ENCODE measurements at regions not wholly inside any gene's neighbourhood (a gene's known extent, or its start where the extent isn't known, plus 50 kb on each side); places are given as distances from the start of the nearest gene placed in this dataset.
"Not testable (repeated sequence)": the region's sequence is repeated elsewhere in the genome, so short reads cannot be mapped to it uniquely, and the experiment has no call there.

DNA sequence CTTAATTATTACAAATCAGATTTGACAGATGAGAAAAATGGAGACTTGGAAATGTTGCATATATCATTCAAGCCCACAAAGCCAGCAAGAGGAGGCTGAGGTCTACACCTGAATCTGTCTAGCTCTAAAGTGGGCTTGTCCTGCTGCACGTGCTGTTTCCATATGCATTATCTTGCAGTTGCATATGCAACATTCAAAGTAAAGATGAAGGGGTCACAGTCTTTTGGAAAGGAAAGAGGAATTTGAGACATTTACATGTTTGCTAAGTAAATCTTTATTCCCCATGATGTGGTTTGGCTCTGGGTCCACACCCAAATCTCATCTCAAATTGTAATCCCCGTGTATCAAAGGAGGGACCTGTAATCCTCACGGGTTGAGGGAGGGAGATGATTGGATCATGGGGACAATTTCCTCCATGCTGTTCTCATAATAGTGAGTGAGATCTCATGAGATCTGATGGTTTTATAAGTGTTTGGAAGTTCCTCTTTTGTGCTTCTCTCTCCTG lies 98.3 kb downstream of the BACH1 start:
- DNase-seq, result no peak

DNA sequence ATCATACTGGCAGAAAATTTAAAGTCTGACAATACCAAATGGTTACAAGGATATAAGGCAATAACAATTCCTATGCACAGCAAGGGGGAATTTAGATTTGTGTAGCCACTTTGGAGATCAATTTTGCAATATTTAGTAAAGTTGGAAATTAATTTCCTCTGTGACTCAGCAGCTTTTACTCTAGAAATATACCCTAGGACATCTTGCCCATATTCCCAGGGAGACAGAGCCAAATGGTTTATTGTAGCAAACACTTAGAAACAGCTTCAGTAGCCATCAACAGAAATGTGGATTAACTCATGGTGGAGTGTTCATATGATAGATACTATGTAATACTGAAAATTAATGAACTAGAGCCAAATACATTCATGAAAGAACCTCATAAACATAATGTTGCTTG lies 104.6 kb downstream of the BACH1 start:
- DNase-seq, result no peak

DNA sequence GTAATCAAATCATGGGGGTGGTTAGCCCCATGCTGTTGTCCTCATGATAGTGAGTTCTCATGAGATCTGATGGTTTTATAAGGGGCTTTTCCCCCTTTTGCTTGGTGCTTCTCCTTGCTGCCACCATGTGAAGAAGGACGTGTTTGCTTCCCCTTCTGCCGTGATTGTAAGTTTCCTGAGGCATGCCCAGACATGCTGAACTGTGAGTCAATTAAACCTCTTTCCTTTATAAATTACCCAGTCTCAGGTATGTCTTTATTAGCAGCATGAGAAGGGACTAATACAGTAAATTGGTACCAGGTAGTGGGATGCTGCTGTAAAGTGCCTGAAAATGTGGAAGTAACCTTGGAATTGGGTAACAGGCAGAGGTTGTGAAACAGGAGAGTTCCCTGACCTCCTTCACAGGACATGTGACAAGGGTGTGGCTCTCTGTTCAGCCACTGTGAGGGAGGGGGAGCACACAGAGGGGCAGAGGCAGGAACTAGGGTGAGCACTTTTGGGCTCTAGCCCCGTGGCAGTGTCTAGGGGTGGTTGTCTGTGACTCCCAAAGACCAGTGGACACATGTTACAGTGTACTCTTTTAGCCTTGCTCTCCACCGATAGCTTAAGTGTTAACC lies 105.3 kb downstream of the BACH1 start:
- peak; percentile 58 for DNase-seq

DNA sequence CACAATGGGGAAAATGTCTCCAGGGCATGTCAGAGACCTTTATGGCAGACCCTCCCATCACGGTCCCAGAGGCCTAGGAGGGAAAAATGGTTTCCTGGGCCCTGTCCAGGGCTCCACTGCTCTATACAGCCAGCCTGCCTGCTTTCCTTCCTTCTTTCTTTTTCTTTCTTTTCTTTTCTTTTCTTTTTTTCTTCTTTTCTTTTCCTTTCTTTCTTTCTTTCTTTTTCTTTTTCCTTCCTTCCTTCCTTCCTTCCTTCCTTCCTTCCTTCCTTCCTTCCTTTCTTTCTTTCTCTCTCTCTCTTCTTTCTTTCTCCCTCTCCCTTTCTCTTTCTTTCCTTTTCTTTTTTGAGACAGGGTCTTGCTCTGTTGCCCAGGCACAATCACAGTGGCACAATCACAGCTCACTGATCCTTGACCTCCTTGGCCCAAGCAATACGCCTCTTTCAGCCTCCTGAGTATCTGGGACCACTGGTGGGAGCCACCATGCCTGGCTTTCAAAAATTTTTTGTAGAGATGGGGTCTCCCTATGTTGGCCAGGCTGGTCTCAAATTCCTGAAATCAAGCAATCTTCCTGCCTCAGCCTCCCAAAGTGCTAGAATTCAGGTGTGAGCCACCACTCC lies 106.9 kb downstream of the BACH1 start:
- DNase-seq, result no peak

DNA sequence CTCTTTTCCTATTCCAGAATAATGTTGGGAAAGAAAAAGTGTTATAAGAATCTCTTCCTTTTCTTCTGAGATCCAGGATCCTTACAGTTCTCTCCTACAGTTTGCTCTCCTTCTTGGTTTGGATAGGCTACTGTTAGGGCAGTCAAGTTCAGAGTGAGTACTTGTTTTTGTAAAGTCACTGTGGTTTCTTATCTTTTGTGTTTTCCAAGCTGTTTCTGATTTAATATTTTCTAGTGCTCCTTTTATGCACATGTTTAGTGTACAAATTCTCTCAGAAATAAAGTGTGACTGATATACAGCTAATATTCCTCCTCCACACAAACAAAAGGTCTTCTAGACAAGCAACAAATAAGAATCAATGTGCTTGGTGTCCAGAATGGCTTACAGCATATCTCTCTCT lies 107.7 kb downstream of the BACH1 start:
- DNase-seq, result no peak

DNA sequence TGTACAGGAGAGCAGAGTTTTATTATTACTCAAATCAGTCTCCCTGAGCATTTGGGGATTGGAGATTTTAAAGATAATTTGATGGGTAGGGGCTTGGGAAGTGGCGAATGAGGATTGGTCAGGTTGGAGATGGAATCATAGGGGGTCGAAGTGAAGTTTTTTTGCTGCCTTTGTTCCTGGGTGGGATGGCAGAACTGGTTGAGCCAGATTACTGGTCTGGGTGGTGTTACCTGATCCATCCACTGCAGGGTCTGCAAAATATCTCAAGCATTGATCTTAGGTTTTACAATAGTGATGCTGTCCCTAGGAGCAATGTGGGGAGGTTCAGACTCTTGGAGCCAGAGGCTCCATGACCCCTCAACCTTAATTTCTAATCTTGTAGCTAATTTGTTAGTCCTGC lies 108.8 kb downstream of the BACH1 start:
- no peak for DNase-seq

DNA sequence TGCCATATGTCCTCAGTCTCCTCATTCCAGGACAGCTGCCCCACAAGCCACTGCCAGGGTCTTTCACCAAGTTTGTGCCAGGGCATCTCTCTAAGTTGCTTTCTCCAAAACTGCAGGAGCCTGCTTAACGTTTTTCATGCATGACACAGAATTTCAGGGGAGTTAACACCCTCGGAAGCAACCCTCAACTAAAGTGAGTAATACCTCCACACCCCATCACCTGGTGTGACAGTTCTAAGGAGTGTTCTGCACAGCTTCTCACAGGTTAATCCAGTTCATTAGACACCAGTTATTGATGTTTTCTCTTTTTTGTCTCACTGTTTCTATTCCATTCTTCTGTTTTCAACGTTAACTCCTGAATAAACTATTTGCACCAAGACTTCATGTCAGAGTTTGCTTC lies 115.0 kb downstream of the BACH1 start:
- DNase-seq, result no peak

DNA sequence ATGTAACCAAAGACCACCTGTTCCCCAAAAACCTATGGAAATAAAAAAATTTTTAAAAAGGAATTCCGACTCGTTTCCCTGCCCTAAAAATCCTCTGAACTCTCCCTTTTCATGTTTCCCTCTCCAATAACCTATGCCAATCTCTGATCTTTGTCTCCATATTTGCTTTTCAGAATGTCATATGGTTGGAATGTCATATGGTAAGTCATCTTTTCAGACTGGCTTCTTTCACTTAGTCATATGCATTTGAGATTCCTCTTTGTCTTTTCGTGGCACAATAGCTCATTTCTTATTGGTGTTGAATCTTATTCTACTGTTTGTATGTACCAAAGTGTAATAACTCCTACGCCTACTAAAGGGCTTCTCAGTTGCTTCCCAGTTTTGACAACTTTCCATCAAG lies 117.5 kb downstream of the BACH1 start:
- DNase-seq, result no peak

DNA sequence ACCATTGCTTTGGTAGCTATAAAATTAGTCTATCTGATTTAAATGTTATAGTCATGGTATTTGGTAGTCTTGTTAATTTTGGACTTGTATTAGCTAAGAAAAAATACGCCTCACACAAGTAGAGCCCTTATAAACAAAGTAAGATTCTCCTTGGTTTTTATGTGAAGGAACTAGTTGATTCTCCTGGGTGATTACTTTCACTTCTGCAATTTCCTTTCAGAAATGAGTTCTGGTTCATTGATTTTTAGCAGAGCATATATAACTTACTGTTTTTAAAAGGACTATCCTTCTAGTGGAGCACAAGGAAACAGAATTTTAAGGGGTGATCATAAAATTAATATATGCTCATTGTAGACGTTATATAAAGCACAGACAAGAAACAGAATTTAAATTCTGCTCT lies 120.1 kb downstream of the BACH1 start:
- DNase-seq, result no peak

DNA sequence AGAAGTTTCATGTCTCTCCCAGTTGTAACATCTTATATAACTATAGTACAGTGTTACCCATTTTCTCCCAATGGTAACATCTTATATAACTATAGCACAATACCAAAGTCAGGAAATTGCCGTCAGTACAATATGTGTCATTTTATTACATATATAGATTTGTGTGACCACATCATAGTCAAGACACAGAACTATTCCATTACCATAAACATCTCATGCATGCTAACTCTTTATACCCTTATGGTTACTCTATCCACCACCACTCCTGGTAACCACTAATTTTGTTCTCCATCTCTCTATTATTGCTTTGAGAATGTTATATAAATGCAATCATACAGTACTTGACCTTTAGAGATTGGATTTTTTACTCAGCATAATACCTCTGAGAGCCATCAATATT lies 120.7 kb downstream of the BACH1 start:
- no peak for DNase-seq

DNA sequence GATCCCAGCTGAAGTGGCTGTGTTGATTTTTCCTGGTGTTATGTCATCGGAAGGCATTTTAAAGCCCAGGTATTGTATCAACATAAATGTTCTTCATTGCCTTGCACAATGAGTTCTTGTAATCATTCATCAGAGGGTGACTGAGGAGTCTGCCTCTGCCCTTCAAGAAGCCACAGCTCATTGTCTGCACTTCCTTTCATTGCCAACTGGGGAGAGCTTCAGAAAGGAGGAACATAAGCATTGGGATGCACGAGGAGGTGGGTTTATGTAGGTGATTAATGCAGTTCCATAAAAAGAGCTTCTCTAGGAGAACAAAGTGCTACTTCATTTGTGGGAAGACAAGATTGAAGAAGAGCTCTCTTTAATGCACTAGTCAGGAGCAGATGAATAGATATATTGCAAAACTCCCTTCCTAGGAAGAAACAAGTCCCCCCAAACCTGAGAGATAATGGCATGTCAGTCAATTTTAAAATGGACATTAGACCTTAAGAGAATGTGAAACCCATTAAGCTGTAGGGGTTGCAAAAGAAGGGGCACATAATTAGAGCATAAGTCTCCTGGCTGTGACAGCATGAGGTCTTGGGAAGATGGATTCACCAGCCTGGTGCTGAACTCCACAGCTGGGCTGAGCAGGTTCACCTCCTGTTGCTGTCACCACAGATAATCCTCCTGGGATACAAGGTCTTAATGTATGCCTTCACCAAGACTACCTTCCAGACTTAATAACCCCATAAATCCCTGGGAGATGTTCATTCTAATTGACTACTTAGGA lies 124.6 kb downstream of the BACH1 start:
- DNase-seq, result no peak

DNA sequence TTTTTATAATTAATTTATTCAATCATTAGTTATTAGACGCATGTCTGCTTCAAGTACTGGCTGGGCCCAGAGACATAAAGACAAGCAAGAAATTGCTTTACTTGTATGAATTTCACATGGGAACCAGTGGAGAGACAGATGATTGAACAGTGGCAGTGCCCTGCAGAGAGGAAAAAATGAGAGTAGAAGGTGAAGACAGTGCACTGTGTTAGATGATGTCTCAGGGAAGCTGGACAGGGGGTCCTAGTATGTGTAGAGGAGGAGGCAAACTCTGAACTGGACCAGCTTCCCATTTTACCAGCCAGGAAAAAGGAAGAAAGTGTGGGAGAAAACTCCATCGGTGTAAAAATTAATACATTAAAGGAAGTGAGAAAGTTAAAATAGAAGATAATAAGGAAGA lies 126.0 kb downstream of the BACH1 start:
- no peak for DNase-seq

DNA sequence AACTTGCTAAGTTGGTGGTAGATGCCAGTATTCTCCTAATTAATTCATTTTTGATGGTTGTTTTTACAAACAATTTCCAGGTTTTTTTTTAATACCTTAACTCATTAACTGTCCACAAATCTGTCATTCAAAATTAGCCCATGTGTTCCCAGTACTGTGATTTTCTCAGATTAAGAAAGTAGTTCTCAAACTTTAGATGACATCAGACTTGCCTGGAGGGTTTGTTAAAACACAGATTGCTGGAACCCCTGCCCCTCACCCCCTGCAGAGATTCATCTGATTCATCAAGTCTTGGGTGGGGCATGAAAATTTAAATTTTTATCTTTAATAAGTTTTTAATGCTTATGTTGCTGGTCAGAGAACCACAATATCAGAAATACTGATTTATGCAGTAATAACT lies 130.5 kb downstream of the BACH1 start:
- no peak for DNase-seq

DNA sequence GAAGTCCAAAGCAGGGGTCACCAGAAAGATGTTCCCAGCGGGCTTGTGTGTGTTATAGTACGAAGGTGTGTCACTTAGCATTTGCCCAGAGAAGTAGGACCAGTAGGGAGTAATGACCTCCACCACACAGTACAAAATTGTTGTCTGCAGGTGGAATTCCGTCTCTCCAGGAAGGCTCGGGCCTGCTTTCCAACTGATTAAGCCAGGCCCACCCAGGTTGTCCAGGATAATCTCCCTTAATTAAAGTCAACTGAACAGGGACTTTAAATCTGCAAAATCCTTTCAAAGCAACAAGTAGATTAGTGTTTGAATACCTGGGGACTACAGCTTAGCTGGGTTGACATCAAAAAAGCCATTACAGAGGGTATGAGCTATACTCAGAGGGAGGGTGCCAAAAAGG lies 131.3 kb downstream of the BACH1 start:
- DNase-seq, result no peak

DNA sequence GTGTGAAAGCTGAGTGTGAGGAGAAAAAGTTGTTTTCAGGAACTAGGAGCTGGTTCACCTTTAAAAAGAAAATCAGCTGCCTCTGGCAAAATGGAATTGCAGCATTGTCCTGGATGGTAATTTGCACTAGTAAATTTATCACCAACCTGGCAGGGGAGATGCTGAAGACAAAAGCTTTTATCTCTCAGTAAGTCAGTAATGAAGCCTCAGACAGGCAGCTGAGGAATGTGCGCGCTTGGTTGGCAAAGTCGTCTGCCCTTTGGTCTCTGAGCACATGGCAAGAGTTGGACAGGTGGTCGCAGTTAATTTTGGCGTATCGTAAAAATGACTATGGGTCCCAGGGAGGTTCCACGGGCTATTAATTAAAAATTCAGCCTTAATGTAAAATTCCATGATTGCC lies 131.9 kb downstream of the BACH1 start:
- DNase-seq, result no peak

DNA sequence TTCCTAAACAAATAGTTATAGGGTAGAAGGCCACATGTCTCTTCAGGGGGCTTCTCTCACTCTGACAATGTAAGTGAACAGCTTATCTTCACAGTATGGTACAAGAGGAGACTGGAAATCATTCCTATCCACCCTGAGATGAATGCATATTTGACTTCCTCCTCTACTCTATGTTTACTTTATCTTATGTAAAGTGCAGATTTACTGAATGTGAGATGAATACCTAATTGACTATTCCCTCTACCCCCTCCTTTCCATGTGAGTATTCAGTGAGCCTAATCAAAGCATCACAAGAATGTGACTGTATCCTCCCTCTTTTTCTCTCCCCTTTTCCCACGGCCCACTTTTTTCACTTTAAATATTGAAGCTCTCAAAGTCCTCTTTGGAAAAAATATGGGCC lies 132.5 kb downstream of the BACH1 start:
- DNase-seq, result no peak

DNA sequence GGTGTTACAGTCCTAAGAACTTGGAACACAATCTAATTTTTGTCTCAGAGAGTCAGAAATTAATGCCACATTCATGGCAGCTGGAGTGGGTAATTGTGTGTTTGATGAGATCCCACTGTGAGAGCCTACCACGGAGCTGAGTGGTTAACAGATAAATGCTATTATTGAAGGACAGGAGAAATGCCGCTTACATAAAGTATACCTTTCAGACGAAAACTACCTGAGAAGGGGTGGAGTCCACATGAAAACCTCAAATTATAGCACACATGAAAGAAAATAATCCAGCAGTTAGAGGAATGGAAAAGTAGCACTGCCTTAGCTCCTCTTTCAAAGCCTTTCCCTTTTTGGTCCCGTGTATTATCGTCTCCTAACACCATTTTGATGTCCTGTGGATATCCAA lies 133.0 kb downstream of the BACH1 start:
- no peak for DNase-seq

DNA sequence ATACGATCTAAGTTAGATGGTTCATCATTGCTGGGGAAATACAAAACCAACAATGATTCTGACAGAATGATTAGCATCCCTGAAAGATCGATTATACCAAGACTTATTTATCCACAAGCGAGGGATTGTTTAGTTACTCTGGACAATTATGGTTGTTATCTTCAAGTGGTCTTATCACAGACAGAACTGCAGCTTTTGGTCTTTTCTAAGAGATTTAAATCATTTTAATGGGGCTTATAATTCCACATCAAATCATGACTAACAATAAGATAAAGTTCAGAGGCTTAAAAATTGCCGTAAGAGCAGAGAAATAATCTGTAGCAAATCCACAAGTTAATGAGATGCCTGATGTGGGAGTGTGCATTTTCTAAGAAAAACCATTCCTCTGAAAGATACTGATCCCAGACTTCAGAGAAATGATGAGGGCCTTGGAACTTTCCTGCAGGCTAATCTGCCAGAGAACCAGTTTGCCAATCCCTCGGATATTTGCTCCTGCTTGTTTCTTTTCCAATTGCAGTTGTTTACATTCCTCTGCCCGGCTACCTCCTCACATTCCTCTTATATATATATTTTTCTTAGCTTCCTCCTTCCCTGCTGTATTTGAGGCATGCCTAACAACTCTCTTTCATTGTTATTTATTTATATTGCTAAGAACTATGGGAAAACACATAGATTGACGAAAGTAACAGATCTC lies 134.8 kb downstream of the BACH1 start:
- no peak for DNase-seq

DNA sequence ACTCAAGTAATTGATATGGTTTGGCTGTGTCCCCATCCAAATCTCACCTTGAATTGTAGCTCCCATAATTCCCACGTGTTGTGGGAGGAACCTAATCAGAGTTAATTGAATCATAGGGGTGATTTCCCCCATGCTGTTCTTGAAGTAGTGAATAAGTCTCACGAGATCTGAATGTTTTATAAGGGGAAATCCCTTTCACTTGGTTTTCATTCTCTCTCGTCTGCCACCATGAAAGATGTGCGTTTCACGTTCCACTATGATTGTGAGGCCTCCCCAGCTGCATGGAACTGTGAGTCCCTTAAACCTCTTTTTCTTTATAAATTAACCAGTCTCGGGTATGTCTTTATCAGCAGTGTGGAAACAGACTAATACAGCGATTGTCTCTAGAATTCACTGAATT lies 135.4 kb downstream of the BACH1 start:
- DNase-seq, result no peak

DNA sequence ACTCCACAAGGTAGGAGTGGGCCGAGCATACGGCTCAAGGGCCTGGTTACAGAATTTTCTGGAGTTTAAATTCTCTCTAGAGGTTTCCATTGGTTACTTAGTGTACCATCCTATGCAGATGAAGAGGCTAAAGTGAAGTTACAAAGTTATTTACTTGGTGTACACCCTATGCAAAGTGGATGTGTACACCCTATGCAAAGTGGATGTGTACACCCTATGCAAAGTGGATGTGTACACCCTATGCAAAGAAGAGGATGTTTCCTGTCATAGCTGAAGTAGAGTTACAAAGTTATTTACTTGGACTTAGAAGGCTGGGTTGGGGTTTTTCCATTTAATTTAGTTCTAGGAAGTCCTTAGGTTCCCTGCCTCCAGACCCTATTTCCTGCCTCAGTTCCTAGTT lies 136.3 kb downstream of the BACH1 start:
- not testable (repeated sequence) for DNase-seq

DNA sequence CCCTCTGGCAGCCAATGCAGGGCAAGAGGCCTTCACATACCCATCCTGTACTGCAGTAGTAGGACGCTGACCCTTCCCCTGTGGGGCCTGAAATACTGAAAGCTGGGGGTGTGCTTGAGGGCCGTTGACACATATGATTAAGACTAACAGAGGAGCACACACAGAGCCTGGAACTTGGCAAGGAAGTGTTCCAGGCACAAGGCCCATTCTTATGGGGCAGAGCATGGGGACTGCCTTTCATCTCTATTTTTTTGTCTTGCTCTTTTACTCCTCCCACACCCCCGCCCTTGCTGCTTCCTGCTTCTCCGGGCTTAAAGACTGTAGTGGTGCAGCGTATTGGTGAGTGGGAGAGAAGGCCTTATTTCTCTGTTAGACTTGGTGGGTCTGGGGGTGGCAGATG lies 137.4 kb downstream of the BACH1 start:
- DNase-seq, result no peak

DNA sequence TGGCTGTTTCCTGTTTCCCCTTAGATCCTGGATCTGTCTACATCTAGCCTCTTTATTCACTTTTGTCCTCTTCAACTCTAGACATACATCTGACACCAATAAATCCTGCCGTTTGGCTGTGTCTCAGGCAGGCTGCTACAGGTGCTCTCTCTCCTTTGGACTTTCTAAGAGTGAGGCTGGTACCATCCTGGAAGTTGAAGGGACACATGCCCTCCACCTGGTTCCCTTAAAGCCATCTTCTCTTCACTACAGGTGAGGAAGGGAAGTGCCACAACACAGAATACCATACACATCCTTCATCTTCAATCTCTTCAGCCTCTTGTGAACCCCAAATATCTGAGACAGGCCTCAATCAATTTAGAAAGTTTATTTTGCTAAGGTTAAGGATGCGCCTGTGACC lies 137.9 kb downstream of the BACH1 start:
- no peak for DNase-seq

DNA sequence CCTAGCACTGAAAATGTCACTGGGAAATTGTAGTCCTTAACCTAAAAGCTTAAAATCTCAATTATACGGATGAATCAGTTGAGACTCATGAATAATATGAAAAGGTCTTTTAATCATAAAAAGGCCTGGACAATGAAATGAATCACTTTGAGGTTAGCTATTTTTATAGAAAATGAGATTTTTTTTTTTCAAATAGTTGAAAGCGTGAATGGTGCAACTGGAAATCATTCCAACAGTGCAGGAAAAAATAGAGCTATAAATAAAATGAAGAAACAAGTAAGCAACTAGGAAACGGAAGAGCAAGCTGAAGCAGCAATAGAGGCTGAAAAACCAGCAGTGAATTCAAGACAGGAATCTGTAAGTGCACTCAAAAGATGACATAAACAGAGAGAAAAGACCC lies 142.9 kb downstream of the BACH1 start:
- no peak for DNase-seq

Data from GF-D8 (cell line).